Mesothelial cell of epicardium (in vitro differentiated cells): ENCODE measurements at regions not wholly inside any gene's neighbourhood (a gene's known extent, or its start where the extent isn't known, plus 50 kb on each side); places are given as distances from the start of the nearest gene placed in this dataset.

ENCODE experiments used
- DNase-seq, 2 experiments: peaks; one replicate each; pipeline ENCODE4 v3.0.0; 2021; ENCODE audit warnings: low spot score in 2 of 2; ENCODE audit not compliant: unreplicated experiment in 2 of 2
- H3K27ac Mint-ChIP-seq: 2 replicates; pipeline ENCODE4 v1.8.0; 2021; ENCODE audit warnings: mixed read lengths
- H3K27me3 Mint-ChIP-seq: 2 replicates; pipeline ENCODE4 v1.8.0; 2021; ENCODE audit warnings: low read depth, mixed read lengths
- H3K36me3 Mint-ChIP-seq: 2 replicates; pipeline ENCODE4 v1.8.0; 2021; ENCODE audit warnings: mixed read lengths
- H3K4me1 Mint-ChIP-seq: 2 replicates; pipeline ENCODE4 v1.8.0; 2021; ENCODE audit warnings: mixed read lengths
- H3K4me3 Mint-ChIP-seq: 2 replicates; pipeline ENCODE4 v1.8.0; 2021; ENCODE audit warnings: mild to moderate bottlenecking, moderate library complexity, mixed read lengths
- H3K9me3 Mint-ChIP-seq: 2 replicates; pipeline ENCODE4 v1.8.0; 2021; ENCODE audit warnings: mixed read lengths
- CTCF ChIP-seq: fragments of 200-600 bp; sonication (generic); IDR thresholded peaks from one replicate; pipeline ENCODE4 v1.5.0; 2021; ENCODE audit warnings: antibody characterized with exemption; ENCODE audit not compliant: unreplicated experiment

GRCh38 chr7:89514970-89515369, 639.3 kb upstream of the STEAP1 start:
- TF ChIP-seq CTCF = no peak
- Mint-ChIP-seq H3K36me3 (no peaks in the 10 kb centered on the region), H3K4me1 (no peaks in the 10 kb centered on the region), H3K4me3 (no peak overlapping the region), H3K9me3 (peaks cover 4% of the 10 kb centered on the region), H3K27ac (no peak overlapping the region), H3K27me3 (no peaks in the 10 kb centered on the region)
- no peak for DNase-seq

- Mint-ChIP-seq H3K9me3 (peaks cover 4% of the 10 kb centered on the region), H3K27me3 (peaks cover 3% of the 10 kb centered on the region), H3K4me1 (no peaks in the 10 kb centered on the region), H3K27ac (no peak overlapping the region), H3K36me3 (no peaks in the 10 kb centered on the region), H3K4me3 (no peak overlapping the region)
- DNase-seq = no peak
- TF ChIP-seq CTCF = no peak
Observed at GRCh38 chr7:89517815-89518214, 636.5 kb upstream of the STEAP1 start.

GRCh38 chr7:89549768-89550167, 604.5 kb upstream of the STEAP1 start:
- Mint-ChIP-seq H3K27ac (no peak overlapping the region), H3K4me3 (no peak overlapping the region), H3K36me3 (no peaks in the 10 kb centered on the region), H3K9me3 (peaks cover 4% of the 10 kb centered on the region), H3K4me1 (no peaks in the 10 kb centered on the region), H3K27me3 (peaks cover 2% of the 10 kb centered on the region)
- DNase-seq = no peak
- no peak for TF ChIP-seq CTCF

- no peak for DNase-seq
- Mint-ChIP-seq H3K4me1 (no peaks in the 10 kb centered on the region), H3K27ac (no peak overlapping the region), H3K27me3 (peaks cover 6% of the 10 kb centered on the region), H3K36me3 (no peaks in the 10 kb centered on the region), H3K9me3 (no peaks in the 10 kb centered on the region), H3K4me3 (no peak overlapping the region)
- no peak for TF ChIP-seq CTCF
Observed at GRCh38 chr7:89554209-89554608, 600.1 kb upstream of the STEAP1 start.

GRCh38 chr7:89559596-89559995, 594.7 kb upstream of the STEAP1 start:
- DNase-seq = no peak
- H3K9me3 Mint-ChIP-seq = no peaks in the 10 kb centered on the region
- H3K36me3 Mint-ChIP-seq = no peaks in the 10 kb centered on the region
- H3K4me3 Mint-ChIP-seq = no peak overlapping the region
- no peaks in the 10 kb centered on the region for H3K4me1 Mint-ChIP-seq
- TF ChIP-seq CTCF = no peak
- H3K27me3 Mint-ChIP-seq = peaks cover 4% of the 10 kb centered on the region
- H3K27ac Mint-ChIP-seq = no peak overlapping the region

GRCh38 chr7:89563597-89563996, 590.7 kb upstream of the STEAP1 start:
- no peaks in the 10 kb centered on the region for H3K4me1 Mint-ChIP-seq
- TF ChIP-seq CTCF = no peak
- H3K4me3 Mint-ChIP-seq = no peak overlapping the region
- no peaks in the 10 kb centered on the region for H3K27me3 Mint-ChIP-seq
- no peak for DNase-seq
- no peak overlapping the region for H3K27ac Mint-ChIP-seq
- H3K36me3 Mint-ChIP-seq = no peaks in the 10 kb centered on the region
- peaks cover 24% of the 10 kb centered on the region for H3K9me3 Mint-ChIP-seq
